NCI-H128 (cell line): ENCODE measurements at regions not wholly inside any gene's neighbourhood (a gene's known extent, or its start where the extent isn't known, plus 50 kb on each side); places are given as distances from the start of the nearest gene placed in this dataset.
"Not testable (repeated sequence)": the region's sequence is repeated elsewhere in the genome, so short reads cannot be mapped to it uniquely, and the experiment has no call there.

ENCODE experiments used
- DNase-seq: peaks from one replicate; lab custom pipeline; 2025; ENCODE audit not compliant: unreplicated experiment; lab: John Stamatoyannopoulos, UW

GRCh38 chr18:35826477-35826876 lies 146.0 kb upstream of the RMP24 start:
- no peak for DNase-seq

GRCh38 chr18:35827275-35827902 lies 145.1 kb upstream of the RMP24 start:
- DNase-seq = peak; percentile 28

- DNase-seq = no peak
These were observed 144.6 kb upstream of the RMP24 start for GRCh38 chr18:35827903-35828275.

GRCh38 chr18:35828591-35828990 lies 143.9 kb upstream of the RMP24 start:
- no peak for DNase-seq

GRCh38 chr18:35835366-35835765 lies 137.1 kb upstream of the RMP24 start:
- DNase-seq = no peak

- no peak for DNase-seq
These were observed 136.6 kb upstream of the RMP24 start for GRCh38 chr18:35835833-35836232.

- DNase-seq = no peak
These were observed 135.5 kb upstream of the RMP24 start for GRCh38 chr18:35836932-35837331.

GRCh38 chr18:35837922-35838496 lies 134.5 kb upstream of the RMP24 start:
- DNase-seq = no peak

GRCh38 chr18:35841283-35841682 lies 131.2 kb upstream of the RMP24 start:
- DNase-seq = no peak

GRCh38 chr18:35842536-35842935 lies 129.9 kb upstream of the RMP24 start:
- DNase-seq = no peak

- DNase-seq = not testable (repeated sequence)
These were observed 124.2 kb upstream of the RMP24 start for GRCh38 chr18:35848321-35848720.

GRCh38 chr18:35849241-35849640 lies 123.2 kb upstream of the RMP24 start:
- DNase-seq = not testable (repeated sequence)

GRCh38 chr18:35851286-35851970 lies 121.1 kb upstream of the RMP24 start:
- DNase-seq = no peak

- DNase-seq = no peak
These were observed 119.7 kb upstream of the RMP24 start for GRCh38 chr18:35852786-35853185.

GRCh38 chr18:35854095-35854494 lies 118.4 kb upstream of the RMP24 start:
- no peak for DNase-seq

- no peak for DNase-seq
These were observed 116.3 kb upstream of the RMP24 start for GRCh38 chr18:35856178-35856577.

- DNase-seq = not testable (repeated sequence)
These were observed 115.8 kb upstream of the RMP24 start for GRCh38 chr18:35856721-35857120.

GRCh38 chr18:35857581-35857980 lies 114.9 kb upstream of the RMP24 start:
- not testable (repeated sequence) for DNase-seq

- DNase-seq = no peak
These were observed 110.9 kb upstream of the RMP24 start for GRCh38 chr18:35861367-35862118.

GRCh38 chr18:35862119-35862640 lies 110.3 kb upstream of the RMP24 start:
- no peak for DNase-seq

GRCh38 chr18:35864916-35865315 lies 107.6 kb upstream of the RMP24 start:
- no peak for DNase-seq

GRCh38 chr18:35868915-35869314 lies 103.6 kb upstream of the RMP24 start:
- DNase-seq = no peak
